K562 (cell line): ENCODE measurements at regions not wholly inside any gene's neighbourhood (a gene's known extent, or its start where the extent isn't known, plus 50 kb on each side); places are given as distances from the start of the nearest gene placed in this dataset.

Experiments used
- ATAC-seq: fragments of 200-7000 bp; cut with Tn5 transposase; 3 replicates; pipeline ENCODE4 v1.9.1; 2020; ENCODE audit warnings: moderate library complexity
- BruUV-seq: library from RNA; stranded (reverse); fragments of 400-500 nt; replicated peaks from 2 replicates; lab custom pipeline; 2021; lab: Mats Ljungman, UMichigan
- CTCF ChIA-PET: fragments of 300-600 bp; formaldehyde crosslinking; extraction: SDS; loops from one replicate; lab custom pipeline; 2021; ENCODE audit warnings: low intra/inter-chr PET ratio; lab: Yijun Ruan, JAX
- POLR2A ChIA-PET: fragments of 300-600, 350-650 bp; sonication (Branson Sonifier 250); formaldehyde crosslinking; extraction: SDS; loops from one replicate; lab custom pipeline; 2021; ENCODE audit warnings: antibody characterized with exemption, inconsistent platforms; lab: Yijun Ruan, JAX
- DNase-seq, 4 experiments: peaks; one replicate each; pipeline versions ENCODE4 v3.0.0 to v3.0.0-alpha.2; 2011 to 2018; ENCODE audit warnings: low spot score in 3 of 4, mixed read lengths in 3 of 4; ENCODE audit errors: extremely low read depth in 1 of 4
- FAIRE-seq: peaks from 2 replicates; lab custom pipeline; 2011; peaks lifted over from hg19 to GRCh38; lab: Jason Lieb, UNC
- H2AFZ ChIP-seq: 2 replicates; pipeline ENCODE4 v1.6.0; 2011; ENCODE audit warnings: low read depth, low read length, control low read depth, inconsistent platforms
- H3K27ac ChIP-seq: fragments of 200-600 bp; 3 replicates; pipeline ENCODE4 v1.8.0; 2011; ENCODE audit warnings: low read depth, mild to moderate bottlenecking, control low read depth, inconsistent platforms, low read length, moderate library complexity, mixed read lengths; ENCODE audit errors: extremely low read depth
- H3K27me3 ChIP-seq, 2 experiments: fragments of 300-600 bp in 1 of 2; 2 replicates in 1 of 2; 3 replicates in 1 of 2; pipeline versions ENCODE4 v1.6.0 to v1.8.0; 2011; ENCODE audit warnings: inconsistent platforms in 2 of 2, low read length in 2 of 2, mild to moderate bottlenecking in 1 of 2, mixed read lengths in 1 of 2, moderate library complexity in 1 of 2; ENCODE audit not compliant: control insufficient read depth in 2 of 2, insufficient read depth in 2 of 2
- H3K36me3 ChIP-seq: fragments of 300-600 bp; 3 replicates; pipeline ENCODE4 v1.8.0; 2011; ENCODE audit warnings: mild to moderate bottlenecking, low read length, inconsistent platforms; ENCODE audit not compliant: control insufficient read depth, insufficient read depth
- H3K4me1 ChIP-seq, 2 experiments: fragments of 200-600 bp in 1 of 2; replicated peaks in 1 of 2; 2 replicates in 1 of 2; 3 replicates in 1 of 2; pipeline versions ENCODE4 v1.5.1 to v1.8.0; 2011; ENCODE audit warnings: inconsistent platforms in 2 of 2, low read length in 2 of 2, mild to moderate bottlenecking in 1 of 2, mixed read lengths in 1 of 2, moderate library complexity in 1 of 2; ENCODE audit not compliant: control insufficient read depth in 2 of 2, insufficient read depth in 2 of 2
- H3K4me2 ChIP-seq: 2 replicates; pipeline ENCODE4 v1.6.1; 2011; ENCODE audit warnings: low read length, control low read depth, inconsistent platforms, mixed read lengths; ENCODE audit not compliant: insufficient read depth
- H3K4me3 ChIP-seq: fragments of 200-600 bp; sonication (generic), shearing (Covaris generic); 2 replicates; pipeline ENCODE4 v1.5.1; 2016; ENCODE audit warnings: control low read depth, inconsistent platforms
- H3K79me2 ChIP-seq: fragments of 200-600 bp; 3 replicates; pipeline ENCODE4 v1.8.0; 2011; ENCODE audit warnings: low read length, inconsistent platforms; ENCODE audit not compliant: control insufficient read depth, insufficient read depth
- H3K9ac ChIP-seq, 2 experiments: 2 replicates each; pipeline versions ENCODE4 v1.6.0 to v1.6.1; 2011; ENCODE audit warnings: low read depth in 2 of 2, low read length in 2 of 2, control low read depth in 1 of 2, inconsistent platforms in 1 of 2, mild to moderate bottlenecking in 1 of 2, mixed read lengths in 1 of 2; ENCODE audit not compliant: insufficient read depth in 1 of 2
- H3K9me1 ChIP-seq: one replicate; pipeline ENCODE4 v1.6.0; 2011; ENCODE audit warnings: inconsistent platforms, mild to moderate bottlenecking, low read length, moderate library complexity; ENCODE audit not compliant: control insufficient read depth, insufficient read depth
- H3K9me3 ChIP-seq: replicated peaks from 2 replicates; pipeline ENCODE4 v1.5.1; 2011; ENCODE audit warnings: low read depth, low read length, inconsistent platforms; ENCODE audit not compliant: control insufficient read depth, insufficient read depth
- H4K20me1 ChIP-seq: replicated peaks from 2 replicates; pipeline ENCODE4 v1.6.1; 2011; ENCODE audit warnings: low read length, inconsistent platforms, mixed read lengths; ENCODE audit not compliant: control insufficient read depth, insufficient read depth
- BACH1 ChIP-seq: fragments of 200-800 bp; sonication (Bioruptor generic); IDR thresholded peaks from 2 replicates; pipeline ENCODE4 v1.6.1; 2016; ENCODE audit warnings: missing genetic modification characterization, missing compliant biosample characterization
- BMI1 ChIP-seq: fragments of 150-350 bp; IDR thresholded peaks from 2 replicates; pipeline ENCODE4 v1.6.1; 2014; ENCODE audit warnings: low read length
- ELF4 ChIP-seq: fragments of 450-650 bp; formaldehyde crosslinking; IDR thresholded peaks from 2 replicates; pipeline ENCODE4 v1.4.0; 2022; ENCODE audit warnings: missing genetic modification characterization
- GABPB1 ChIP-seq: sonication (generic); formaldehyde crosslinking; IDR thresholded peaks from 2 replicates; pipeline ENCODE4 v1.8.0; 2022; ENCODE audit warnings: mild to moderate bottlenecking, missing genetic modification reagents
- KAT8 ChIP-seq: fragments of 450-650 bp; IDR thresholded peaks from 2 replicates; pipeline ENCODE4 v1.6.1; 2016; ENCODE audit warnings: low read depth, mild to moderate bottlenecking
- KLF13 ChIP-seq: fragments of 450-650 bp; IDR thresholded peaks from 2 replicates; pipeline ENCODE4 v1.6.1; 2016; ENCODE audit warnings: missing genetic modification characterization, low read depth, mild to moderate bottlenecking, missing compliant biosample characterization, moderate library complexity, borderline replicate concordance
- MTF1 ChIP-seq: fragments of 250-450 bp; sonication (Bioruptor Pico); IDR thresholded peaks from 2 replicates; pipeline ENCODE4 v1.9.0; 2021; ENCODE audit warnings: moderate library complexity, mild to moderate bottlenecking, inconsistent platforms, borderline replicate concordance
- PHF21A ChIP-seq: fragments of 450-650 bp; IDR thresholded peaks from 2 replicates; pipeline ENCODE4 v1.6.1; 2017; ENCODE audit warnings: low read depth, borderline replicate concordance
- PTTG1 ChIP-seq: fragments of 450-650 bp; IDR thresholded peaks from 2 replicates; pipeline ENCODE4 v1.6.1; 2016; ENCODE audit warnings: low read depth, mild to moderate bottlenecking, missing genetic modification characterization, missing compliant biosample characterization
- RUNX1 ChIP-seq: sonication (generic); IDR thresholded peaks from 2 replicates; pipeline ENCODE4 v1.6.1; 2016; ENCODE audit warnings: antibody characterized with exemption, low read depth
- SIN3B ChIP-seq: fragments of 450-650 bp; IDR thresholded peaks from 2 replicates; pipeline ENCODE4 v1.6.1; 2017; ENCODE audit warnings: low read depth, mild to moderate bottlenecking, moderate library complexity
- TEAD1 ChIP-seq, 2 experiments: fragments of 450-650 bp in 1 of 2; sonication (generic) in 1 of 2; formaldehyde crosslinking; IDR thresholded peaks; 2 replicates each; pipeline versions ENCODE4 v1.4.0 to v1.8.0; 2020 to 2022; ENCODE audit warnings: mild to moderate bottlenecking in 2 of 2, missing genetic modification reagents in 1 of 2
- ZNF41 ChIP-seq: fragments of 250-450 bp; sonication (Bioruptor Pico); conservative IDR thresholded peaks from 2 replicates; pipeline ENCODE4 v1.4.0; 2020; ENCODE audit warnings: mild to moderate bottlenecking
- ZNF77 ChIP-seq: fragments of 250-450 bp; sonication (Bioruptor Pico); IDR thresholded peaks from 2 replicates; pipeline ENCODE4 v1.5.0; 2020
- WGBS: fragments of 100-300 bp; shearing (Covaris generic); methylation state at CpG from one replicate; pipeline ENCODE4 v1.1.6; 2016; ENCODE audit warnings: low coverage, mixed read lengths; ENCODE audit not compliant: insufficient coverage; ENCODE audit errors: missing lambda C conversion rate; 5-methylcytosine and 5-hydroxymethylcytosine counted together
- in situ Hi-C: fragments of 300-500 bp; cut with MboI; formaldehyde crosslinking; loops from 4 replicates; pipeline ENCODE4 v1.15.0; 2018; ENCODE audit warnings: inconsistent platforms, mixed read lengths
- intact Hi-C: fragments of 100-400 bp; cut with micrococcal nuclease; formaldehyde crosslinking; loops from 2 replicates; pipeline ENCODE4 v1.14.2; 2022
- TF ChIP-seq, protein P1 (sequence below): sonication (generic); formaldehyde crosslinking; IDR thresholded peaks from 2 replicates; pipeline ENCODE4 v1.5.0; 2020; ENCODE audit warnings: missing genetic modification reagents

DNA sequence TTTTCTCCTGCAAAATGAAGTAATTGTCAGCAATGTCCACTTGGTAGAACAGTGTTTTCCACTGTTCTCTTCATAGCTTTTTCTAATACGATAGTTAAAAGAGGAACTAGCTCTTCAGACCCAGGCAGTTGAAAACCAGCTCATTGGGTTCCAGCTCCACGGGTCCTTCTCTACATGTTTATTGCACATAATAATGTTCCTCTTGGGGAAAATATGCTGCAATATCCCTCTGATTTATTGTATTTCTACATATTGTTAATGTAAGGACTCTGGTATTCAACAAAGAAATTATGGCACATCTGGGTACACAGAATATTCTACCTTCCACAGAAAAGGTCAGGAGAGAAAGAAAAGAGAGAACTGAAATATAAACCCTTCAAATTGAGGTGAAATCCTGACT is 473.4 kb downstream of the TRIML1 start:
- TF ChIP-seq MTF1, result no peak
- TF ChIP-seq KAT8, result no peak
- TF ChIP-seq ZNF77, result no peak
- no peak for TF ChIP-seq TEAD1 (CRISPR knock-in tag; IDR thresholded peaks at IDR 0.05)
- TF ChIP-seq, protein P1, sequence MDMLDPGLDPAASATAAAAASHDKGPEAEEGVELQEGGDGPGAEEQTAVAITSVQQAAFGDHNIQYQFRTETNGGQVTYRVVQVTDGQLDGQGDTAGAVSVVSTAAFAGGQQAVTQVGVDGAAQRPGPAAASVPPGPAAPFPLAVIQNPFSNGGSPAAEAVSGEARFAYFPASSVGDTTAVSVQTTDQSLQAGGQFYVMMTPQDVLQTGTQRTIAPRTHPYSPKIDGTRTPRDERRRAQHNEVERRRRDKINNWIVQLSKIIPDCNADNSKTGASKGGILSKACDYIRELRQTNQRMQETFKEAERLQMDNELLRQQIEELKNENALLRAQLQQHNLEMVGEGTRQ (CRISPR knock-in tag), result no peak
- TF ChIP-seq GABPB1 (CRISPR knock-in tag), result no peak
- TF ChIP-seq PTTG1 (tag), result no peak
- TF ChIP-seq SIN3B, result no peak
- no peak for TF ChIP-seq KLF13 (tag)
- no peak for TF ChIP-seq BMI1
- no peak for TF ChIP-seq BACH1 (tag)
- no peak for TF ChIP-seq ELF4 (CRISPR knock-in tag)
- no peak for TF ChIP-seq RUNX1
- no peak for TF ChIP-seq ZNF41
- no peak for TF ChIP-seq PHF21A
- Histone ChIP-seq H3K27me3 (no peaks in the 10 kb centered on the region), H3K9me3 (no peaks in the 10 kb centered on the region), H2AFZ (no peak overlapping the region), H3K79me2 (no peaks in the 10 kb centered on the region), H3K27ac (no peak overlapping the region), H3K4me1 (no peaks in the 10 kb centered on the region), H3K9me1 (no peaks in the 10 kb centered on the region), H4K20me1 (no peaks in the 10 kb centered on the region), H3K4me2 (no peak overlapping the region), H3K4me3 (no peak overlapping the region), H3K36me3 (no peaks in the 10 kb centered on the region), H3K9ac (no peak overlapping the region)
- WGBS, result 0% methylated on average over 2 of the region's 2 CpGs
- POLR2A ChIA-PET, result no interaction called here
- intact Hi-C loops (no loop called here), in situ Hi-C loops (no loop called here)
- BruUV-seq, result no TSS peak
- ATAC-seq (no peak), FAIRE-seq (no peak), DNase-seq (no peak)
- CTCF ChIA-PET, result no interaction called here
